Endodermal cell (in vitro differentiated cells): ENCODE measurements at regions not wholly inside any gene's neighbourhood (a gene's known extent, or its start where the extent isn't known, plus 50 kb on each side); places are given as distances from the start of the nearest gene placed in this dataset.

ENCODE experiments used
- DNase-seq: peaks from one replicate; pipeline ENCODE4 v3.0.0-alpha.2; 2017
- H3K27ac ChIP-seq: 2 replicates; pipeline ENCODE4 v1.5.1; 2013; ENCODE audit warnings: mild to moderate bottlenecking, low read depth, low read length, moderate library complexity
- H3K27me3 ChIP-seq: 2 replicates; pipeline ENCODE4 v1.6.1; 2013; ENCODE audit warnings: mild to moderate bottlenecking, low read length, moderate library complexity; ENCODE audit not compliant: insufficient read depth, control insufficient read depth, poor library complexity, severe bottlenecking
- H3K36me3 ChIP-seq: 2 replicates; pipeline ENCODE4 v1.7.0; 2013; ENCODE audit warnings: mild to moderate bottlenecking, low read length, moderate library complexity; ENCODE audit not compliant: control insufficient read depth, insufficient read depth
- H3K4me1 ChIP-seq: one replicate; pipeline ENCODE4 v1.7.0; 2013; ENCODE audit warnings: low read length; ENCODE audit not compliant: control insufficient read depth, insufficient read depth
- H3K4me3 ChIP-seq: 2 replicates; pipeline ENCODE4 v1.5.1; 2013; ENCODE audit warnings: mild to moderate bottlenecking, low read length, moderate library complexity
- H3K9ac ChIP-seq: 2 replicates; pipeline ENCODE4 v1.6.1; 2013; ENCODE audit warnings: mild to moderate bottlenecking, low read length, moderate library complexity; ENCODE audit not compliant: poor library complexity, severe bottlenecking; ENCODE audit errors: extremely low read depth
- H3K9me3 ChIP-seq: 2 replicates; pipeline ENCODE4 v1.6.1; 2013; ENCODE audit warnings: mild to moderate bottlenecking, low read length, moderate library complexity; ENCODE audit not compliant: control insufficient read depth
- H3K27ac Mint-ChIP-seq: 2 replicates; pipeline ENCODE4 v1.8.0; 2020; ENCODE audit warnings: mixed read lengths
- H3K27me3 Mint-ChIP-seq: 2 replicates; pipeline ENCODE4 v1.8.0; 2021; ENCODE audit warnings: mild to moderate bottlenecking, mixed read lengths; ENCODE audit not compliant: insufficient read depth
- H3K36me3 Mint-ChIP-seq: 2 replicates; pipeline ENCODE4 v1.8.0; 2020; ENCODE audit warnings: low read depth, mixed read lengths
- H3K4me1 Mint-ChIP-seq: 2 replicates; pipeline ENCODE4 v1.8.0; 2020; ENCODE audit warnings: mixed read lengths
- H3K4me3 Mint-ChIP-seq: 2 replicates; pipeline ENCODE4 v1.8.0; 2020; ENCODE audit warnings: mild to moderate bottlenecking, moderate library complexity, mixed read lengths
- H3K9me3 Mint-ChIP-seq: 2 replicates; pipeline ENCODE4 v1.8.0; 2020; ENCODE audit warnings: mild to moderate bottlenecking, mixed read lengths
- CTCF ChIP-seq: fragments of 200-600 bp; sonication (generic); conservative IDR thresholded peaks from 2 replicates; pipeline ENCODE4 v1.5.0; 2021; ENCODE audit warnings: antibody characterized with exemption, mild to moderate bottlenecking
- WGBS, 2 experiments: methylation state at CpG; one replicate each; pipeline versions ENCODE4 v1.1.5 to v1.1.7; 2013; ENCODE audit warnings: missing lambda C conversion rate in 2 of 2, mixed read lengths in 1 of 2; ENCODE audit not compliant: insufficient coverage in 1 of 2, insufficient read length in 1 of 2; 5-methylcytosine and 5-hydroxymethylcytosine counted together

- WGBS, 2 experiments, result 82 to 90% methylated on average over 2 of the region's 2 CpGs
- H3K4me3 ChIP-seq, result peak overlapping the region; percentile 67
- H3K4me1 ChIP-seq, result no peaks in the 10 kb centered on the region
- Mint-ChIP-seq H3K36me3 (peaks cover 17% of the 10 kb centered on the region), H3K27me3 (no peaks in the 10 kb centered on the region), H3K4me1 (no peaks in the 10 kb centered on the region), H3K4me3 (no peak overlapping the region), H3K27ac (no peak overlapping the region), H3K9me3 (peaks cover 57% of the 10 kb centered on the region)
- H3K27ac ChIP-seq, result no peak overlapping the region
- DNase-seq, result no peak
- H3K9me3 ChIP-seq, result peaks cover 79% of the 10 kb centered on the region
- H3K9ac ChIP-seq, result no peak overlapping the region
- no peaks in the 10 kb centered on the region for H3K27me3 ChIP-seq
- no peaks in the 10 kb centered on the region for H3K36me3 ChIP-seq
- TF ChIP-seq CTCF, result no peak
Measured at GRCh38 chr6:62652692-62653328, 366.8 kb upstream of the KHDRBS2 start.

GRCh38 chr6:62645274-62645673, 359.2 kb upstream of the KHDRBS2 start:
- Mint-ChIP-seq H3K4me3 (no peak overlapping the region), H3K27ac (no peak overlapping the region), H3K36me3 (peaks cover 11% of the 10 kb centered on the region), H3K9me3 (peaks cover 59% of the 10 kb centered on the region), H3K4me1 (no peaks in the 10 kb centered on the region), H3K27me3 (no peaks in the 10 kb centered on the region)
- no peak for DNase-seq
- peak overlapping the region; percentile 6 for H3K4me3 ChIP-seq
- H3K9ac ChIP-seq, result no peak overlapping the region
- H3K36me3 ChIP-seq, result no peaks in the 10 kb centered on the region
- no peak for TF ChIP-seq CTCF
- H3K9me3 ChIP-seq, result peaks cover 66% of the 10 kb centered on the region
- H3K27ac ChIP-seq, result no peak overlapping the region
- H3K27me3 ChIP-seq, result no peaks in the 10 kb centered on the region
- WGBS, 2 experiments, result 89 to 93% methylated on average over 2 of the region's 2 CpGs
- no peaks in the 10 kb centered on the region for H3K4me1 ChIP-seq

GRCh38 chr6:62640749-62641148, 354.7 kb upstream of the KHDRBS2 start:
- 100% methylated on average over 2 of the region's 2 CpGs; no CpG with 5 or more reads in 1 of the 2 experiments for WGBS, 2 experiments
- Histone ChIP-seq H3K9ac (no peak overlapping the region), H3K27ac (no peak overlapping the region), H3K4me1 (no peaks in the 10 kb centered on the region), H3K9me3 (peaks cover 39% of the 10 kb centered on the region), H3K4me3 (no peak overlapping the region), H3K36me3 (no peaks in the 10 kb centered on the region), H3K27me3 (no peaks in the 10 kb centered on the region)
- Mint-ChIP-seq H3K36me3 (peaks cover 10% of the 10 kb centered on the region), H3K4me3 (no peak overlapping the region), H3K27ac (no peak overlapping the region), H3K9me3 (peaks cover 39% of the 10 kb centered on the region), H3K27me3 (no peaks in the 10 kb centered on the region), H3K4me1 (no peaks in the 10 kb centered on the region)
- TF ChIP-seq CTCF, result no peak
- no peak for DNase-seq
